Upper lobe of left lung (tissue), 6 donors: ENCODE measurements at regions not wholly inside any gene's neighbourhood (a gene's known extent, or its start where the extent isn't known, plus 50 kb on each side); places are given as distances from the start of the nearest gene placed in this dataset.

ENCODE experiments used
- ATAC-seq, 2 donors: fragments of 200-7000 bp; cut with Tn5 transposase; one replicate each; pipeline ENCODE4 v1.9.1; 2022; ENCODE audit warnings: mild to moderate bottlenecking in 2 of 2, moderate library complexity in 2 of 2; ENCODE audit not compliant: low FRiP score in 2 of 2
- DNase-seq, 2 donors: peaks; one replicate each; pipeline ENCODE4 v3.0.0-alpha.2; 2019 to 2020
- H3K27ac ChIP-seq, 4 donors: fragments of 200-600 bp; sonication (generic); one replicate each; pipeline ENCODE4 v1.5.1; 2016 to 2019
- H3K27me3 ChIP-seq, 4 donors: fragments of 200-600 bp; sonication (generic); one replicate each; pipeline ENCODE4 v1.5.1; 2017 to 2019
- H3K36me3 ChIP-seq, 4 donors: fragments of 200-600 bp; sonication (generic); one replicate each; pipeline ENCODE4 v1.5.1; 2016 to 2019
- H3K4me1 ChIP-seq, 4 donors: fragments of 200-600 bp; sonication (generic); one replicate each; pipeline ENCODE4 v1.5.1; 2018 to 2019
- H3K4me3 ChIP-seq, 4 donors: fragments of 200-600 bp; sonication (generic); one replicate each; pipeline ENCODE4 v1.5.1; 2017 to 2019; ENCODE audit warnings: mild to moderate bottlenecking in 2 of 4, moderate library complexity in 1 of 4
- H3K9me3 ChIP-seq, 4 donors: fragments of 200-600 bp; sonication (generic); one replicate each; pipeline ENCODE4 v1.5.1; 2018 to 2019
- EP300 ChIP-seq, 4 donors: sonication (generic); formaldehyde crosslinking; IDR thresholded peaks; one replicate each; pipeline ENCODE4 v1.5.1; 2017; ENCODE audit warnings: antibody characterized with exemption in 4 of 4, control low read depth in 2 of 4
- POLR2A ChIP-seq, 4 donors: fragments of 450-650 bp; IDR thresholded peaks; one replicate each; pipeline ENCODE4 v1.5.1; 2016 to 2017; ENCODE audit warnings: antibody characterized with exemption in 4 of 4, mild to moderate bottlenecking in 2 of 4
- POLR2AphosphoS5 ChIP-seq, 2 donors: sonication (generic); formaldehyde crosslinking; IDR thresholded peaks; one replicate each; pipeline ENCODE4 v1.5.1; 2017; ENCODE audit warnings: antibody characterized with exemption in 2 of 2
- WGBS, 2 donors: methylation state at CpG; one replicate each; pipeline ENCODE4 v1.1.5; 2017 to 2018; 5-methylcytosine and 5-hydroxymethylcytosine counted together
- TF ChIP-seq, protein P1 (sequence below), 6 experiments: fragments of 450-650 bp in 4 of 6; fragments of 200-600 bp in 2 of 6; sonication (generic) in 2 of 6; IDR thresholded peaks; one replicate each; pipeline ENCODE4 v1.5.1; 2016 to 2019; ENCODE audit warnings: antibody characterized with exemption in 6 of 6
- donor health status: DM: no; HTN: no; CAD: no; lungs with moderate emphysema.
- donor health status: DM: no; HTN: yes; CAD: no; lungs with severe emphysema.

DNA sequence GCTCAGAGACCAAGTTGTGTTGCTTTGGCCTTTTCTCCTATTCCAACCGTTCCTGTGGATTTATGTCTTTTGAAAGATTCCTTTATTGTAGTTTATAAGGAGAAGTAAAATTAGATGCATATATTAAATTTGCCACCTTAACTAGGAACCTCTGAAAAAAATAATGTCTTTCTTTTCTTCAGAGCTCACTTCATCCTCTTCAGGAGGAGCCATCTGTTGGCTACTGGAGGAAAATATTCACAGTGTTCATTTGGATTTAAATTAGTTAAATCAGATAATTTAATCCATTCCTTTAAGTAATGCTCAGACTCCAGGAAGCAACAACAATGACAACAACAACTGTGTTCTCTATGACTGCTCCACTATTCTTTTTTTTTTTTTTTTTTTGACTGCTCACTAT, 164.0 kb downstream of the FASLG start:
- no peak for ATAC-seq
- Histone ChIP-seq H3K27ac (no peak overlapping the region), H3K9me3 (no peaks in the 10 kb centered on the region), H3K36me3 (no peaks in the 10 kb centered on the region), H3K4me3 (no peak overlapping the region), H3K4me1 (peaks cover 0 to 19% (median 8%) of the 10 kb centered on the region in 4 donors), H3K27me3 (no peaks in the 10 kb centered on the region)
- WGBS, 2 donors: 86 to 94% methylated on average over 1 of the region's 1 CpG
- no peak for DNase-seq
- TF ChIP-seq, protein P1, sequence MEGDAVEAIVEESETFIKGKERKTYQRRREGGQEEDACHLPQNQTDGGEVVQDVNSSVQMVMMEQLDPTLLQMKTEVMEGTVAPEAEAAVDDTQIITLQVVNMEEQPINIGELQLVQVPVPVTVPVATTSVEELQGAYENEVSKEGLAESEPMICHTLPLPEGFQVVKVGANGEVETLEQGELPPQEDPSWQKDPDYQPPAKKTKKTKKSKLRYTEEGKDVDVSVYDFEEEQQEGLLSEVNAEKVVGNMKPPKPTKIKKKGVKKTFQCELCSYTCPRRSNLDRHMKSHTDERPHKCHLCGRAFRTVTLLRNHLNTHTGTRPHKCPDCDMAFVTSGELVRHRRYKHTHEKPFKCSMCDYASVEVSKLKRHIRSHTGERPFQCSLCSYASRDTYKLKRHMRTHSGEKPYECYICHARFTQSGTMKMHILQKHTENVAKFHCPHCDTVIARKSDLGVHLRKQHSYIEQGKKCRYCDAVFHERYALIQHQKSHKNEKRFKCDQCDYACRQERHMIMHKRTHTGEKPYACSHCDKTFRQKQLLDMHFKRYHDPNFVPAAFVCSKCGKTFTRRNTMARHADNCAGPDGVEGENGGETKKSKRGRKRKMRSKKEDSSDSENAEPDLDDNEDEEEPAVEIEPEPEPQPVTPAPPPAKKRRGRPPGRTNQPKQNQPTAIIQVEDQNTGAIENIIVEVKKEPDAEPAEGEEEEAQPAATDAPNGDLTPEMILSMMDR (IDR thresholded peaks at IDR 0.05): no peak
- no peak for TF ChIP-seq POLR2AphosphoS5 (IDR thresholded peaks at IDR 0.05)
- no peak for TF ChIP-seq EP300 (IDR thresholded peaks at IDR 0.05)
- TF ChIP-seq POLR2A (IDR thresholded peaks at IDR 0.05): no peak

DNA sequence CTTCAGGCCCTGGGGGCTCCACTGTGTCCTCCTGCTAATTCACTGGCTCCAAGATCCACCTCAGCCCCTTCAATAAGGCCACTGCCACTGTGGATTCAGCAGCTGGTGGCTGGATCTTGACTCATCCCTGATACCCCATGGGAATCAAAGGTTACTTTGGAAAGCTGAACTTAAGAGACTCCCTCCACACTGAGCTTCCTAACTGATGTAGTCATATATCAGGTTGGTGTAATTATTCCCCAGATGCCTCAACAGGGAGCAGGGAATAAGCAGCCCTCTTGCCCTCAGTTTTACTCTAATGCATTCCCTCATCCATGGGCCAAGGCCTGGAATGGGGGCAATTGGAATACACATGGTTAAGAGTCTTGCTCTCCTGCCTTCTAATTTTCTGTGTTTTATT, 164.6 kb downstream of the FASLG start:
- TF ChIP-seq EP300 (IDR thresholded peaks at IDR 0.05) (no peak), POLR2AphosphoS5 (IDR thresholded peaks at IDR 0.05) (no peak), POLR2A (IDR thresholded peaks at IDR 0.05) (no peak)
- TF ChIP-seq, protein P1 (IDR thresholded peaks at IDR 0.05): no peak
- Histone ChIP-seq H3K4me1 (peaks cover 0 to 19% (median 8%) of the 10 kb centered on the region in 4 donors), H3K36me3 (no peaks in the 10 kb centered on the region), H3K4me3 (no peak overlapping the region), H3K27ac (no peak overlapping the region), H3K27me3 (no peaks in the 10 kb centered on the region), H3K9me3 (no peaks in the 10 kb centered on the region)
- DNase-seq: no peak
- no peak for ATAC-seq

DNA sequence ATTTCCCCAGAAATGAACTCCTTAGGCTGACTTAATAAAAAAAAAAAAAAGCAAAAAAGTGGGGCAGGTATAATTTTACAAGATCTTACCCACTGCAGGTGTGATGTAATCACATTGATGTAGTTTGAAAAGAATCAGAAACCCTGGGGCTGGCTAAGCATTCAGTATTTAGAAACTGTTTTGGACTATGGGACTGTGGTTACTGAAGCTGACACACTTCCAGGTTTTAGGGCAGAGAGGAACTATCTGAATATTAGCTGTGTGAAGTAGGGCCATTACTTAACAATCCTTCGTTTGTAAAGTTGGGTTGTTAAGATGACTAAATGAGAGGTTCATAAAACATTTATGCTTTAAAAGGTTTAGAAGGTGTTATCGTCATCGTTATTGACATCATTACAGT, 165.3 kb downstream of the FASLG start:
- DNase-seq: no peak
- no peak for ATAC-seq

DNA sequence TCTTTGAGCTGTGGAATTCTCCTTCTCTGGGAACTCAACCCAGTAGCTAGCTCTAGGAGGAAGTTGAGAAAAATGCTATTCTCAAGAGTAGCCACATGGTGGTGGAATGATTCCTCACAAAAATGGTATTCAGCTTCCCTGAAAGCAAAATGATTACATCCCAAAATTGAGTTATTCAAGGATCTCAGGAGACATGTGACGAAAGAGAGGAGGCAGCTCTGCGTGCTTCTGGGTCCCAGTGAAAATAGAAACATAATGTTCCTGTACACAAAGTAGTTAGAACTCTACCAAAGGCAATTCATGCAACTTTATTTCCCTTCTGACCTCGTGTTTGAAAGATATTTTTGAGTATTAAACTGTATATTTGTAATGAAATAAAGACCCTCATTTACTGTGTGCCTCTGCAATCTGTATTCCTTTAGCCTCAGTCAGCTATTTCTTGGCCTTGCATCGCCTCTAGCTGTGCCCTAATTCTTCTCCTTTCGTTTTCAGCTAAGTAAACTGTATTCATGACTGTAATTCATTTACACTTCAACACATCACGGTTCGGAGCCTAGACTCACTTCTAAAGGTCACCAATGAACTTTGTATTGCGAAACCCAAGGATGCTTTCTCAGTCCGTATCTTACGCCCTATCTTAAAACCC, 167.3 kb downstream of the FASLG start:
- TF ChIP-seq, protein P1 (IDR thresholded peaks at IDR 0.05): peak in 5 of 6 experiments; percentile 54 to 76 (median 68)
- peak in 1 of 2 donors; percentile 37 for TF ChIP-seq POLR2AphosphoS5 (IDR thresholded peaks at IDR 0.05)
- TF ChIP-seq POLR2A (IDR thresholded peaks at IDR 0.05): no peak
- peak in 2 of 4 donors; percentile 48 to 63 for TF ChIP-seq EP300 (IDR thresholded peaks at IDR 0.05)

More for the DNA sequence above, 165.3 kb downstream of the FASLG start:
- Histone ChIP-seq H3K9me3 (no peaks in the 10 kb centered on the region), H3K4me1 (peaks cover 0 to 19% (median 7%) of the 10 kb centered on the region in 4 donors), H3K27me3 (no peaks in the 10 kb centered on the region), H3K36me3 (no peaks in the 10 kb centered on the region), H3K4me3 (no peak overlapping the region), H3K27ac (no peak overlapping the region)
- WGBS, 2 donors: 66 to 74% methylated on average over 3 of the region's 3 CpGs
- TF ChIP-seq POLR2A (IDR thresholded peaks at IDR 0.05) (no peak), POLR2AphosphoS5 (IDR thresholded peaks at IDR 0.05) (no peak), EP300 (IDR thresholded peaks at IDR 0.05) (no peak)
- TF ChIP-seq, protein P1 (IDR thresholded peaks at IDR 0.05): no peak

DNA sequence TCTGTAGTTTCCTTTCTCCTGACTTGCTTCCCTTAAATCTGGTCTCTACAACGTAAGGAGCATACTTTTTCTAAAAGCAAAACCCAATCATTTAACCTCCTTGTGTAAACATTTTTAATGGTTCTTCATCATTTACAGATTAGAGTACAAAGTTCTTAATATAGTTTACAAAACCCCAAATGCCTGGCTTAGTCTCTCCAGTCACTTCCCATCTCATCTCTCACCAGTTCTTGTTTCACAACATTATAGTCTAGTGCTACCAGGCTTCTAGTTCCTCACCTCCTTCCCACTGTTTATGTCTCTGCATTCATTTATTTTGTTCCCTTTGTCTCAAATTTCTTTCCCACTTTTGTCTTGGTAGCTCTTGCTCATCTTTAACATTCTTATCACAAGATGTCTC, 168.4 kb downstream of the FASLG start:
- peaks cover 0 to 12% (median 6%) of the 10 kb centered on the region in 4 donors for H3K4me1 ChIP-seq
- peak overlapping the region in 3 of 4 donors; percentile 49 to 75 (median 71) for H3K27ac ChIP-seq
- TF ChIP-seq, protein P1 (IDR thresholded peaks at IDR 0.05): no peak
- TF ChIP-seq EP300 (IDR thresholded peaks at IDR 0.05): no peak
- ATAC-seq: no peak
- H3K36me3 ChIP-seq: no peaks in the 10 kb centered on the region
- no peaks in the 10 kb centered on the region for H3K27me3 ChIP-seq
- WGBS, 2 donors: 41 to 51% methylated on average over 1 of the region's 1 CpG
- H3K4me3 ChIP-seq: no peak overlapping the region
- H3K9me3 ChIP-seq: no peaks in the 10 kb centered on the region
- DNase-seq: no peak

More for the DNA sequence above, 167.3 kb downstream of the FASLG start:
- Histone ChIP-seq H3K36me3 (no peaks in the 10 kb centered on the region), H3K9me3 (no peaks in the 10 kb centered on the region), H3K27ac (peak overlapping the region; percentile 49 to 75 (median 65)), H3K4me1 (peaks cover 0 to 18% (median 6%) of the 10 kb centered on the region in 4 donors), H3K4me3 (peak overlapping the region in 1 of 4 donors; percentile 17), H3K27me3 (no peaks in the 10 kb centered on the region)
- DNase-seq (no peak), ATAC-seq (peak; percentile 75 to 94)
- WGBS, 2 donors: 32 to 34% methylated on average over 10 of the region's 10 CpGs
